Hindlimb muscle (tissue), 1 donor: ENCODE measurements at regions not wholly inside any gene's neighbourhood (a gene's known extent, or its start where the extent isn't known, plus 50 kb on each side); places are given as distances from the start of the nearest gene placed in this dataset.

Experiments
- DNase-seq: peaks from one replicate; pipeline ENCODE4 v3.0.0-alpha.2; 2013

DNA sequence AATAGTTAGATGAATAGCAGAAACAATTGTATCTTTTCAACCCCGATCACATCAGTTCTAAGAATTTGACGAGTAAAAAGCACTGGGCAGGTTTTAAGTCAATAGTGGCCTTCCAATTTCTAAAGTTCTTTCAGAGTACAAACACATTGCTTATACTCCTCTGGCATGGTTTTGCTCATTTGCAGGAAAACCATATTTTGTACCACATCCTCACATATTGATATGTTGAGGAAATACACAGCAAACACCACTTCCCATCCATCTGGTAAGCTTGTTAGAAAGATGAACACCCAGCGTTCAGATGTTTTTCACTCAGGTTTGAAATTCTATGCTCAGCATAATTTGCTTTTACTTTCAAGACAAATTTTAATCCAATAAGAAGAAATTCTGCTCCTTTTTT, 344.6 kb upstream of the ACVR2A start:
- DNase-seq = no peak

DNA sequence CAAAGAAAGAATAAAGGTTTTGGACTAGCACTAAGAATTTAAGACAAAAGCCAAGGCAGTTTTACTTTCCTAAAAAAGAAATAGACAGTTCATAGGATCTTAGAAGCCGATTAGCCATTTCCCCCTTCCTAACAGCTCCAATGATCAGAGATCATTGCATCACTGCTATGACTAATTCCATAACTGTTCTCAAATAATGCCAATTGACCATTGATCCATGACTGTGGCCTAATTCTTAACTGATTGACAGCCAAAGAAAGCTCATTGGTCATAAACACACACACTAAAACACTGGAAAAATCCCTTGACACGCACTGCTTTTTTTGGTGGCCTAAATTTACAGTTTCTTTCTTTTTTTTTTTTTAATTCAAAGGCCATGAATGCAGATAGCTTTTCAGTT, 345.0 kb upstream of the ACVR2A start:
- DNase-seq = no peak

DNA sequence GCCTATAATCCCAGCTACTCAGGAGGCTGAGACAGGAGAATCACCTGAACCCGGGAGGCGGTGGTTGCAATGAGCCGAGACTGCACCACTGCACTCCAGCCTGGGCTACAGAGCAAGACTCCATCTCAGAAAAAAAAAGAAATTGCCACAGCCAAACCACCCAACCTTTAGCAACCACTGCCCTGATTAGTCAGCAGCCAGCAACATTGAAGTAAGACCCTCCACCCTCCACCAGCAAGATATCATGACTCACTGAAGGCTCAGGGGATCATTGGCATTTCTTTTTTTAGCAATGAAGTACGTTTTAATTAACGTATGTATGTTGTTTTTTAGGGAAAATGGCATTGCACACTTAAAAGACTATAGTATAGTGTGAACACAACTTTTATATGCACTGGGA, 349.1 kb upstream of the ACVR2A start:
- DNase-seq = no peak

DNA sequence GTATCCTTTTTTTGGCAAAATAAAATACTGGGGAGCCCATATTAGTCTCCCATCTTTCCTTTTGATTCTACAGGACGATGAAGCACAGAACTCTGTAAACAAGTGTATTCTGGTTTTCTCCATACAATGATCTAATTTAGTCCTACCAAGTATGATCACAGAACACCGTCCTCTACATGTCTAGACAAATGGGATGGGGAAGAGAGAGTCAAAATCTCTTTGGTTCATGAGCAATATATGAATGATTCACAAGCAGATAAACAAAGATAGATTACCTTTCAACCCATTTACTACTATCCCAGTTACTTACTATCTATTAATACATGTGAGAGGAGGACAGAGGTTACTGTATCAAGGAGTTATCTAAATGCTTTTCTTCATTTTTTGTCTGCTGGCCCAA, 352.4 kb upstream of the ACVR2A start:
- no peak for DNase-seq

DNA sequence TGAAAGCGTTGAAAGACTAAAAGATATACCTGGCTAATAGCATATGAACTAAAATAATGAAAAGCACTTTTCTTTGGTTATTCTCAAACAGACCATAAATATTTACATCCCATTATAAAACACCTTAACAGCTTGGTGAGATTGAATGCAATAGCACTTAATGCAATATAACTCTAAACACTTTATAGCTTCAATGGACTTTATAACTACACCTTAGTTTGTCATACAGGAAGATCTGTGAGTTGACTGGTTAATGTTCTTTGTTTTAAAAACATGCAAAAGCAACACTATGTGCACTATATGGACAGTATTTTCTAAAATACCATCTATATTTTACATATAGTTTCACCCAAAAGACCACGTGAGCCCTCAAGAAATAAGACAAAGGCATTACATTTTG, 353.3 kb upstream of the ACVR2A start:
- no peak for DNase-seq

DNA sequence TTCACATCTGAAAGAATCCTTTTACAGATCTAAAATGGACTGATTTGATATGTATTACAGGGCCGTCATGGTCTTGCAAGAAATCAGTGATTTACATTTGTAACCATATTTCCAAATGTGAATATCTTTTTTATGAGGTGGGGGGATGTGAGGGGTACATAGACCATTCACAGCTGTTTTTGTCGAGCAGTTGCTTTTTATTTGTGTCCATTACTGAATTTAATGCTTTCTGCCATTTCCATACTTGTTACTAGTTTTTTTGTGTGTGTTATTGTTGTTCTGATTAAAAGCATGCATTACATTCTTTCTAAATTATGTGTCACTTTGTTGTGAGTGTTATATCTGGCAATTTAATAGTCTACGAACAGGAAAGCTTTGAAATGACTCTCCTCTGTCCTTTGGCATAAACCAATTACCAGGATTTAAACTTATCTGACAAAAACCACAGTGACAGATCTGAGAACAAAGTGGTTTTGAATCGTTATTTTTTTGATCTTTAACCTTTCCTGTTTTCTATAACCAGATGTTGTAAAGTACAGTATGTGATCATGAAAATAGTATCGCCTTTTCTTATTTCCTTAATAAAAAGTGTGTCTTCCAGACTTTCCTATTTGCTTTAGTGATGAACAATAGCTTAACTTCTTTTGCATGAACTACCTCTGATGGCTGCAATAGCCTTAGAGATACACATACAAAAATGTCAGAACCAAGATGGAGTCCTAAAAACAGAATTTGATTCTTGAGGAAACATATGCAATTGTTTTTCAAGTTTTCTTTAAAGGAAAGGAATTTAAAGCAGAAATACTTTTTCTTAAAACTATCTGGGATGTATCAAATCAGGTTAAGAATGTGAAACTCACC, 354.2 kb upstream of the ACVR2A start:
- no peak for DNase-seq

DNA sequence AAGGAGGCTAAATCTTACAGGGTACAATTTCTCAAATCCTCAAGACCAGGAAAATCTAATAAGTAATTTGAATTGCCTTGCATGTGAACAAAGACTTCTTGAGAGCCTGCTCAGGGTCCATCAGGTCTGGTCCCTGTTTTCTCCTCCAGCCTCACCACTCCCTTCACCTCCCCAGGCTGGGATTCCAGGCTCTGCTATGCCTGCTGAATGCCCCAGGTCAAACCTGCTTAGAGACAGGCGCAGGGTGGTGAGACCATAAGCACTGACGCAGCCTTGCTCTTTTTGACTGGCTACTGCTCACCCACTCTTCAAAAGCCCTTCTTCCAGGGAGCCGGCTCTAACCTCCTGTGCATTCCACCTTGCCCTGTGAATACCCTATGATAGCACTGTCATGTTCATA, 356.4 kb upstream of the ACVR2A start:
- DNase-seq = no peak

DNA sequence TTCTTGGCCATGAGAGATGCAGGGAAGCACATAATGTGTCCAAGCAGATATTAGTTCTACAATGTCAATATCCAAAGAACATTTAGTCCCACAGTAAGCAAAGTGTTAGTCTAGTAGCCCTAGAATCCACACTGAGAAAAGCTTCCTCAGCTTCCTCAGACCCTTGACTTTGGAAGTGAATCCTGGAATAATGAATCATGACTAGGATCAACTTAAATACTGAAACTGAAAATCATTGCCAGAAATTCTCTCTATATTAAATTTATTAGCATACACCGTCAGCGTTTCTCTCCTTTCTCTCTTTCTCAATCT, 356.9 kb upstream of the ACVR2A start:
- no peak for DNase-seq

DNA sequence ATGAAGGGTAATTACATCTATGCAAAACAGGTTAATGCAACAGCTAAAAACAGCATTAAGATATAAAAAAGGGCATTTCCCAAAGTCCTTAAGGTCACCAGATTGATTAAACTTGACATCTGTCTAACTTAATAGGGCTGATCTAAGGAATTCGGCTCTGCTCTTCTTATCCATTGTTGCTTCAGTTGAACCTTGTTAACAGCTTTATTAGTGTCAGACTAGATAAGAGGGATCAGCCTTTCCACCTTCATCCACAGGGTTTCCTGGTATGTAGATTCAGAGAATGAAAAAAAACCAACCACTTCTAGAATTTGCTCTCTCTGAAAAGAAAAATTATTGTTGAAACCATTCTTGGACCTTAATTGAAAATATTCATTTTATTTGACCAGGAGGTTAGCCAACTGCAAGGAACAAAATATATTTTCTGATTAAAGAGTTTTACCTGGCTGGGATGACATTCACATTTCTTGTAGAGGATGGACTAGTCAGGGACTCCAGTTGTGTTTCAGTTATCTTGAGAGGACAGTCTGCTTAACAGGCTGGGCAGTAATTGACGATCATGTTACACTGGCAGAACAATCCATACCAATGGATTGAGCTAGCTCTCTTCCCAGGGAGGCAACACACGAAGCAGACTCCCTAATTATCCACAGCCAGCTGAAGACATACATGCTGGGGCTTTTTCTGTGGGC, 357.4 kb upstream of the ACVR2A start:
- no peak for DNase-seq

DNA sequence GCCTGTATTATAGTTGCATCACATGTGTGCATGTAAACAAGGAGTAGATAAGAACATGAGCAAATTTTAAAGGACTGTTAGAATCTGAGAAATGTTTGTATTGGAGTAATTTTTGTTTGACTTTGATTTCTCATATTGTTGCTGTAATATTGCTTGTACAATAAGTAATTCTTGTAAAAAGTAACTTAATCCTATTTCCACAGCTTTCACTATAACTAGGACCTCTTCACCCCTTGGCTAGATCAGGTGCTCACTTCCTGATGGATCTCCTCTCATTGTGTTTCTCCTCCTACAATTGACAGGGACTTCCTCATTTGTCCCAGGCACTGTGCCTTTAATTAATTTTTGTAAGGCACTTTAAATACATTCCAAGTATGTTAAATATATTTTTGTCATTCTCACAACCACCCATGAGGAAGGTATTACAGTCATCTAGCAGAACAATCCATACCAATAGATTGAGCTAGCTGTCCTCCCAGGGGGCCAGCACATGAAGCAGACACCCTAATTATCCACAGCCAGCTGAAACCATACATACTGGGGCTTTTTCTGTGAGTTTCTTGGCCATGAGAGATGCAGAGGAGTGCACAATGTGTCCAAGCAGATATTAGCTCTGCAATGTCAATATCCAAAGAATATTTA, 359.5 kb upstream of the ACVR2A start:
- no peak for DNase-seq

DNA sequence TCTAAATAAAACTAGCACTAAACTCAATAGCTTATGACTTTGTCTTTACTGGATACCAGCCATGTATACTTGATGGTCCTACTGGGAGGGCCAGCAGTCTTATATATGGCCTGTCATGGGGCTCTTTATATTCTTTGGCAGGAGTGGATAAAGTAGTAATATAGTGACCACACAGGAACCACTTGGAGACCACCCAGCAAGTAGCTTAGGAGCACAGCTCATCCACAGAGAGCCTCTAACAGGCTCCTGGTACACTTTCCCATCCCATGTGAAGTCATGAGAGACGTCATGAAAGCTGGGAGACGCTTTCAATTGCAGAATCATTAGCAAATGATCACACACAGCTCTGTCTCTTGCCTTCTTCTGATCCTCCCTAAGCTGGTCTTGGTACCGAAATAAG, 360.9 kb upstream of the ACVR2A start:
- no peak for DNase-seq

DNA sequence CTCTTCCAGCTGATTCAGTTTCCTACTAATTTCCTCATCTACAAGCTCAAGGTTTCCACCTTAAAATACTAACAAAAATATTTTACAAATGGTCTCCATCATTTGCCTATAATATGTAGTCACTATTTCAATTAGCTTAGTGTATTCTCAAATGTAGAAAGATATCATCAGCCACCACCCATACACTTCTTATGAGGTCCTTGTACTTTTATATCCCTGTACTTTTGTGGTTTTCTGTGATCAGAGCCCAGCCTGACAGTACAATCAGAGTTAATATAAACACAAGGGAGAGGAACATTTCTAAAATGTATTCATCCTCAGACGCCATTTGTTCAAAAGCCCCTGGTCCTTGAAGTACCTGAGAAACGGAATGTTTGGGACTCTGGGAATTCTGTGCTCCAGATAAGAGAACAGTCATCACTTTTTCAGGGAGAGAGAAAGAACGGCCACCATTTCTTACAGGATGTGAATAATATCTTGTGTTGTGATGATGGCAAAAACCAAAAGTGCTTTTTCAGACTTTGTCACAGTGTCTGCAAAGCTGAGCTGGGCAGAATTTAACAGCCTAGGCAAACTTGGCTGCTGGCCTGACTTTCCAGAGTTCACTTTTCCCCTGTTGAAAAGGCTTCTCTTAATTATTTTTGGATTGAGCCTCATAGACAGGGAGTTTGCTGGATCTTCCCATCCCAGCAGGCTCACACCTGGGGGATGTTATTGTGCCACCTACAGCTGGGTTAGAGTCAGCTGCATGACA, 361.7 kb upstream of the ACVR2A start:
- DNase-seq = no peak

DNA sequence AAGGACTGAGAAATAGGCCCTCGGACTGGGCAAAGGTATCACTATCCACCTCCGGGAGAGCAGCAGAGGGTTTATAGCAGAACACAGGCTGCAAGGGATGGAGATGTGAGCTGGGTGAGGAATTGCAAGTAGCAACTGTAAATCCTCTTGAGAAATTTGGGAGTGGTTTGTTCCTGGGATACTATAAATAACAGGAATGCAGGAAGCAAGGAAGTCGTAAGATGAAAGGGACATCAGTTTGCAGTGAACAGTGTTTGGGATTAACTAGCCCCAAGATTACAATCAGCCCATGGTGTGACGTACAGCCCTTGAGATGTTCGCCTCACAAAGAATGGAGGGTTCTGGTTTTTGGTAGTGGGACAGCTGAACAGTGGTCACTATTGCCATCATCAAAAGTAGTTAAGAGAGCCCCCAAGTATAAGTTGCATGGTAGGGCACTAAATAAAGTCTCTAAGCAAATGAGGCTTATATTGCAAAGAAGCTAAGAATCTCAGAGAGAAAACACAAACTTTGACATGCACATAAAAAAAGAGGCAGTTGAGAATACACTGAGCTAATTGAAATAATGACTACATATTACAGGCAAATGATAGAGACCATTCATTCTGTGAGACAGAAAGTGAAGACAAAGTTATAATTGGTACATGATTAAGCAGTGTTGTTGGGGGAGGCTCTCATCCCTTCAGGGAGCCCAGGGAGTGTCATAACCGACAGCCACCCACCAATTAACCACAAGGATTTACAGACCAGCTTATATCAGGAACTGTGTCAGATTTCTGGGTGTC, 362.5 kb upstream of the ACVR2A start:
- no peak for DNase-seq

DNA sequence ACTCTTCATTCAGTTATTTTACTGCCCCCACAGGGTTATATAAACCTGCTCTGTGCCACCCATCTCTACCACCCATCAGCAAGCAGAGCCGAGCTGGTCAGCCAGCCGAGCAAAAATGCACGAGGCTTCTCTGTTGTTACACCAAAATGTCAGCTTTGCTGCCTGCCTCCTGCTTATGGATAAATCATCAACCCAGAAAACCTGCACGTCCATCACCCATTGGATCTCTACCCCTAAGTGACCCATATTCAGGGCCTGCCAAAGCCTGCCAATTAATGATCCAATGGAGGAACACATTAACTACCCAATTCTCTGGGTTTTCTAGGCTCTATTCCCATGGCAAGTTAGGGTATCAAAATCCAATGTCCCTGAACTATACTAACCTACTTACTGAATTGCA, 365.5 kb upstream of the ACVR2A start:
- no peak for DNase-seq

DNA sequence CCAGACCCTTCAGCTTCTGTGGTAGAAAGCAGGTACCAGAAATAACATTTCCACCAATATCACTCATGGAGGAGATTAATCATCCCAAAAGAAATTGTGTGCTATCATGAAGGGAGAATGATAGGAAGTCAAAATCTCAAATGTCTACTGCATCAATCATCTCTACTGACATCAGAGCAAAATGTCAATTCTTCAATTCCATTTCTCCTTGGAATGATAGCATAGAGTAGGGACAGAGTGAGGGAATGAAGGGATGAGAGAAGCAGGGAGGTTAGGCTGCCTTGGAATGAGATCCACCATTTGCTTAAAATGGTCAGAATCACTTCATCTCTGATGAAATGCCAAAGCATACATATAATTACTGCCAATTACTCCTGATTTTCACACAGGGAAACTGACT, 371.8 kb upstream of the ACVR2A start:
- no peak for DNase-seq

DNA sequence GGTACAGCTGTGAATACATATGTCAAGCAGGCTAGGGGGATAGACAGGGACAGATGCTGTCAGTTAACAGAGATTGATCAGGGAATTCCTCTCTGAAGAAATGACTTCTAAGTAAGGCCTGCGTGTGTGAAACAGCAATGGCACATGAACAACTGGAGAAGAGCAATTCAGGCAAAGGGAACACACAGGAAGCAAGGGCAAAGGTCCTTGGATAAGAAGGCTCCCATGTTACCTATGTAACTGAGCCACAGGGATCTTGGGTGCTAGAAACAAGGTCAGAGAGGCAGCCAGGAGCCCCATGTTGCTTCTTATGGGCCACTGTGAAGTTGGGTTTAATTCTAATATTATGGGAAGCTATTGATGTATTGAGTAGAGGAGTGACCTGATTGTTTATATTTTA, 373.7 kb upstream of the ACVR2A start:
- DNase-seq = no peak

DNA sequence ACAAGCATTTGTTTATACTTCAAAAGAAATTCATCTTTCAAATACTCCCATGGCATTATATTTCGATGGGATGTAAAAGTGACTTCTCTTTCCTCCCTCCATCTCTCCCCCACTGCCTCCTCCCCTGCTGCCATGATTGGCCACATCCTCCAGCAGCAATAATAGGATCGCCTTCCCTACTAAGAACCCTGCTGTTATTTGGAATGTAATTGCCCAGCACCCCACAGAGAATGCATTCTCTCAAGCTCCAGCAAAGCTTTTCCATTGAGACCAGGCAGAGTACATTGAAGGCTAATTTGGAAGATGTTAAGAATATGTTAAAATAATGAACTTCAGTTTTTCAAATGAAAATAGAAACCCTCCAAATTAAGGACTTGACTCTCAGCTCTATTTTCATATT, 375.4 kb upstream of the ACVR2A start:
- DNase-seq = no peak

DNA sequence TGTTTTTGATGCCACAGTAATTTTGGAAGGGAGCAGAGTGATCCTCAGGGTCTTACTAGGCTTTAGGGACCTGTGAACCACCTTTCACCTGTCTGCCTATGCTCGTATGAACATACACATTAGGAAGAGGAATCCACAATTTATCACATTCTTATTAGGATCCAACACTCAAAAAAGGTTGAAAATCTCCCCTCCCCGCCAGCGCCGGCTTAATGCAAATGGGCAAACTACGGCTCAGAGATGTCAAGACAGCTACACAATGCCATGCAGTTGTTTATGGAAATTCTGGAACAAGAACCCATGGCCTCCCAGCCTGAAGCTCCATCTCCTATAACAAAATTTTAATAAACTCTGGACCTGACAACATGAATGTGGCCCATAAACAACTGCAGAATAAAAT, 375.9 kb upstream of the ACVR2A start:
- no peak for DNase-seq

DNA sequence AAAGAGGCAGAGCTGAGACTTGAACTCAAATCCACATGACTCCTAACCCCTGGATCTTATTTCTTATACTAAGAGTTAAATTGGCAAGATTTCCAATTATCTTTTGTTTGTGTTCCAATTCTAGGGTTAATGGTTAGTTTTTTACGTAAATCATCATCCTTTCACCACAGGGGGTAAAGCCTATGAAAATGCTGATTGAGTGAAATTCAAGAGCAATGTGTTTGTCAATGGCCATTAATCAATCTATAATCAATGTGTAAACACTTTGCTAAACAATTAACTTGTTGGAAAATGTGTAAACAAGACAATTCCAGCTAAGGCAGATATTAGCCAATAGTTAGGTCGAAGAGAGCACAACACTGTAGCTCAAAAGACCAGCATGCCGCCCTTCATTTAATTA, 376.5 kb upstream of the ACVR2A start:
- DNase-seq = no peak

DNA sequence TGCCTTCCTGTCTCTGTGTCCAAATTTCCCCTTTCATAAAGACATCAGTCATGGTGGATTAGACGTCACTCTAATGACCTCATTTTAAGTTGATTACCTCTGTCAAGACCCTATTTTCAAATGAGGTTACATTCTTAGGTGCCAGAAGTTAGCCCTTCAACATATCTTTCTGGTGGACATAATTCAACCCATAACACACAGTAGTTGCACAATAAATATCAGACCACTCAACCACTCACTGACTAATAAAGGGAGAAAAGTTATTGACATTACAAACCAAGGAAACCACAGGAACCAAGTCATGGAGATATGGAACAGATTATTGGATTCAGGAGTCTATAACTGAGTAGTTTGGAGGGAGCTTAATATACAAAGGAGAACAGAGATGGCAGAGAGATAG, 377.4 kb upstream of the ACVR2A start:
- no peak for DNase-seq

DNA sequence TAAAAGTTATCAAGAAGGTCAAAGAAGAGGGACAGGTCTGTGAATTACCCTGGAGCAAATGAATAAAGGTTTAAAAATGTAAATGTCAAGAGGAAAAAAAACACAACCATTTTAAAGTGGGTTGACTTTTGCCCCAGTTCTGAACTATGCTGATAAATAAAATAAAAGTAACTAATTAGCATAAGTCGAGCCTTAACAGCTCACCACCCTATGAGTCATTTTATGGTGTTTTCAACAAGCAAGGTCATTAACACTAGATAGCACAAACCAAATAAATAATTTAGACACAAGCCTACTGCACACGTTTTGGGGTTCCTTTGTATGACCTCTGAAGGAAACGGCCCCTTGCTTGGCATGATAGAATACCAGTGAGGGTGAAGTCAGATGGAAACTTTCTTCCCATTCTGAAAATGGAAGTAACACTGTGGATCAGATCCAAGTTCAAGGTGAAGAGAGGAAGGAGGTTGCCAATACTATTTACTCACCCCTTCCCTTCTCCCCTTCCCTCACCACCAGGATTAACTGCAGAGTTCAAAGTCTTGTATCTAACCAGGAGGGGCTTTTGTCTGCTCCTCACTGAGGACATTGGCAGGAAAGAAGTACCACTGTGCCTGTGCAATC, 380.0 kb upstream of the ACVR2A start:
- no peak for DNase-seq
